ENCODE measurements at regions not wholly inside any gene's neighbourhood (a gene's known extent, or its start where the extent isn't known, plus 50 kb on each side); places are given as distances from the start of the nearest gene placed in this dataset.

- no peak for DNase-seq
Measured at GRCh38 chr4:181562399-181562798, 680.8 kb upstream of the TENM3 start.

- DNase-seq = no peak
Measured at GRCh38 chr4:181564625-181565024, 678.6 kb upstream of the TENM3 start.

GRCh38 chr4:181566490-181566889, 676.7 kb upstream of the TENM3 start:
- no peak for DNase-seq

GRCh38 chr4:181569553-181569952, 673.6 kb upstream of the TENM3 start:
- DNase-seq = peak; percentile 16 to 65 (median 28)

GRCh38 chr4:181578911-181579310, 664.3 kb upstream of the TENM3 start:
- DNase-seq = no peak

- no peak for DNase-seq
Measured at GRCh38 chr4:181579486-181579885, 663.7 kb upstream of the TENM3 start.

GRCh38 chr4:181581983-181582382, 661.2 kb upstream of the TENM3 start:
- DNase-seq = no peak

GRCh38 chr4:181582595-181582994, 660.6 kb upstream of the TENM3 start:
- no peak for DNase-seq

GRCh38 chr4:181588733-181589302, 654.4 kb upstream of the TENM3 start:
- DNase-seq = no peak

GRCh38 chr4:181592221-181592745, 650.9 kb upstream of the TENM3 start:
- no peak for DNase-seq

GRCh38 chr4:181593703-181594102, 649.5 kb upstream of the TENM3 start:
- peak in 1 of 3 experiments; percentile 25 for DNase-seq

GRCh38 chr4:181594188-181594587, 649.0 kb upstream of the TENM3 start:
- DNase-seq = no peak

- DNase-seq = no peak
Measured at GRCh38 chr4:181595716-181596115, 647.5 kb upstream of the TENM3 start.

- DNase-seq = peak in 1 of 3 experiments; percentile 27
Measured at GRCh38 chr4:181597766-181598165, 645.4 kb upstream of the TENM3 start.

GRCh38 chr4:181599134-181599533, 644.1 kb upstream of the TENM3 start:
- DNase-seq = peak in 2 of 3 experiments; percentile 66 to 96

- DNase-seq = no peak
Measured at GRCh38 chr4:181601103-181601502, 642.1 kb upstream of the TENM3 start.

- DNase-seq = no peak
Measured at GRCh38 chr4:181604546-181604945, 638.7 kb upstream of the TENM3 start.

- DNase-seq = no peak
Measured at GRCh38 chr4:181606300-181606699, 636.9 kb upstream of the TENM3 start.

- no peak for DNase-seq
Measured at GRCh38 chr4:181608181-181608580, 635.0 kb upstream of the TENM3 start.

- DNase-seq = no peak
Measured at GRCh38 chr4:181611033-181611711, 632.0 kb upstream of the TENM3 start.

GRCh38 chr4:181611946-181612600, 631.1 kb upstream of the TENM3 start:
- no peak for DNase-seq

GRCh38 chr4:181613200-181613599, 630.0 kb upstream of the TENM3 start:
- DNase-seq = no peak

GRCh38 chr4:181618038-181618618, 625.1 kb upstream of the TENM3 start:
- no peak for DNase-seq

GRCh38 chr4:181618896-181619295, 624.3 kb upstream of the TENM3 start:
- DNase-seq = no peak
